Right lobe of liver (tissue), 4 donors: ENCODE measurements at regions not wholly inside any gene's neighbourhood (a gene's known extent, or its start where the extent isn't known, plus 50 kb on each side); places are given as distances from the start of the nearest gene placed in this dataset.

ENCODE experiments used
- POLR2A ChIP-seq: fragments of 450-650 bp; IDR thresholded peaks from one replicate; pipeline ENCODE4 v1.6.1; 2017; ENCODE audit warnings: antibody characterized with exemption, mild to moderate bottlenecking
- TF ChIP-seq, protein P1 (sequence below), 4 donors: fragments of 200-600 bp in 3 of 4; fragments of 450-650 bp in 1 of 4; IDR thresholded peaks; one replicate each; pipeline versions ENCODE4 v1.5.1 to v1.8.0; 2016 to 2022; ENCODE audit warnings: antibody characterized with exemption in 4 of 4, mild to moderate bottlenecking in 2 of 4
- donor health status: DM: no; HTN: no; CAD: no.
- donor health status: DM: no; HTN: no; CAD: no.
- donor health status: DM: no; HTN: yes; CAD: no.

DNA sequence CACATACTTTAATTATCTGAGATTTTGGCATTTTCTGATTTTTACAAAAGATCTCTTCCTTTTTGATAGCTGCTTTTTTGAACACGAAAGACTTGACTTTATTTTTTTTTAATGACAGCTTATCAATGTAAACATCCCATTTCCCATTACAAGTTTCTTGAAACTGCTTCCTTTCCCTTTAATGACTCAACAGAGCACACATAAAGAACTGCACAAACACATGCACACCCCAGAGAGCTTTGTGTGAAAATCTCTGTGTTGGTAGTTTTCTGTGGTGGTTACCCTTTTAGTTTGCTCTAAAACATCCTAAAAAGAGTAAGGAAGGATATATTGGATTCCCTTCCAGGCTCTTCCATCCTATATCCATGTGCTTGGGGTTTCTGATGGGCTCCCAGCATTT is 125.1 kb upstream of the ZNF32 start:
- no peak for TF ChIP-seq POLR2A
- TF ChIP-seq, protein P1, sequence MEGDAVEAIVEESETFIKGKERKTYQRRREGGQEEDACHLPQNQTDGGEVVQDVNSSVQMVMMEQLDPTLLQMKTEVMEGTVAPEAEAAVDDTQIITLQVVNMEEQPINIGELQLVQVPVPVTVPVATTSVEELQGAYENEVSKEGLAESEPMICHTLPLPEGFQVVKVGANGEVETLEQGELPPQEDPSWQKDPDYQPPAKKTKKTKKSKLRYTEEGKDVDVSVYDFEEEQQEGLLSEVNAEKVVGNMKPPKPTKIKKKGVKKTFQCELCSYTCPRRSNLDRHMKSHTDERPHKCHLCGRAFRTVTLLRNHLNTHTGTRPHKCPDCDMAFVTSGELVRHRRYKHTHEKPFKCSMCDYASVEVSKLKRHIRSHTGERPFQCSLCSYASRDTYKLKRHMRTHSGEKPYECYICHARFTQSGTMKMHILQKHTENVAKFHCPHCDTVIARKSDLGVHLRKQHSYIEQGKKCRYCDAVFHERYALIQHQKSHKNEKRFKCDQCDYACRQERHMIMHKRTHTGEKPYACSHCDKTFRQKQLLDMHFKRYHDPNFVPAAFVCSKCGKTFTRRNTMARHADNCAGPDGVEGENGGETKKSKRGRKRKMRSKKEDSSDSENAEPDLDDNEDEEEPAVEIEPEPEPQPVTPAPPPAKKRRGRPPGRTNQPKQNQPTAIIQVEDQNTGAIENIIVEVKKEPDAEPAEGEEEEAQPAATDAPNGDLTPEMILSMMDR (IDR thresholded peaks at IDR 0.05) = no peak
